HG03558 (cell line): ENCODE measurements at regions not wholly inside any gene's neighbourhood (a gene's known extent, or its start where the extent isn't known, plus 50 kb on each side); places are given as distances from the start of the nearest gene placed in this dataset.

ENCODE experiments used
- ATAC-seq: cut with Tn5 transposase; IDR thresholded peaks from one replicate; pipeline ENCODE4 v1.9.1; 2021; ENCODE audit warnings: moderate number of reproducible peaks; ENCODE audit not compliant: unreplicated experiment; ENCODE audit errors: extremely low read depth

DNA sequence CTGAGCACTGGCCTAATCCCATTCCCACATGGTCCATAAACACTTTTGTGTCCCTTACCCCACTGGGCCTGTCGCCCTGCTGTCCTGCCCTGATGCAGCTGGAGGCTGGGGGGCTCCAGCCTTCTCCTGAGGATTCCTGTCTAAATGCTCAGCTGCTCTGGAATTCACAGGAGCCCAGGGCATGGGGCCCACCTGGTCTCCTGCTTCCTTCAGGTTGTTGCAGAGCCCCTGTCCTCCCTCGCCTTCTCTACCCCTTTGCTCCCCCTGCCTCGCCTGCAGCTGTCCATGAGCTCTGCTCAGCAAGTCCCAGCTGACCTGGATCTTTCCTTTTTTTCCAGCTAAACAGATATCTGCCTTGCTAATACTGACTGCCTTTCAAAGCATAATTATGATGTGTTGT, 286.9 kb downstream of the XXYLT1 start:
- ATAC-seq, result no peak

- ATAC-seq, result no peak
These were observed 286.3 kb downstream of the XXYLT1 start for GRCh38 chr3:194984622-194985021.

- ATAC-seq, result no peak
These were observed 285.9 kb downstream of the XXYLT1 start for GRCh38 chr3:194985031-194985578.

- ATAC-seq, result no peak
These were observed 284.5 kb downstream of the XXYLT1 start for GRCh38 chr3:194986208-194987043.

DNA sequence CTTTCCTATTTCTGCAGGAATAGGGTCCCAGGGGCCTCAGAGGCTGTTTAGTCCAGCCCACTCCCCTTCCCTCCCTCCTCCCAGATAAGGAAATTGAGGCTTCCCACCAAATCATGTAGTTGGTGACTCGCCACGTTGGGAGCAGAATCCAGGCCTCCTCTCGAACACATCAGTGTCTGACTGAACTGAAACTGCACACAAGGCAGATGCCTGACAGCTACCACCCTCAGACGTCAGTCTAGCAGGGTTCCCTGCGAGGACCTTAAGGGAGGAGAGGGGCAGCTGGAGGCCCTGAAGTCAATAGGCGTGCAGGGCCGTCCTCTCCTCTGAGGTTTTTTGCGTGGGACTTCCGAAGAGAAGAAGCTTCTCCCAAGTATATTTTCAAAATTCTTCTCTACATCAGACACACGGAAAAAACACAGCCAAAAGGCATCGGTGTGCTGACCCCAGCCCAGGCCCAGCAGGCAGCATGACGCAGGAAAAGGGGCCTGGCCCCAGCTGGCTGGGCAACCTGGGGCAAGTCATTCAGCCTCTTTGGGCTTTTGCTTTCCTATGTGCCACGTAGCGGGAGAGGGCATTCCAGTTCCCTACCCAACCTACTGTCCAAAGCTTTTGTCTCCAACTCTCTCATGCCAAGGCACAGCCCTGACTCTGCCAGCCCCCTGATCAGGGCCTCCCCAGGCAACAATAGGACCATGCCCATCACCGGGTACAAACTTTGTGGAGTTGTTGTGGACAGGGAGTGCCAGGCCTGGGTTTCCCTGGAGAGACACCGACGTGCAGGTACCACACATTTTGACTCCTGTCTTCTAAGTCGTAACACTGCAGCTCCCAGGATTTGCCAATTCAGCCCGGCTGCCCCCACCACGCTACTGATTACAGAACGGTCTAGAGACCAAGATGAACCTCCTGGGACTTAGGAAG, 283.1 kb downstream of the XXYLT1 start:
- no peak for ATAC-seq

GRCh38 chr3:194988495-194989165, 282.3 kb downstream of the XXYLT1 start:
- no peak for ATAC-seq

DNA sequence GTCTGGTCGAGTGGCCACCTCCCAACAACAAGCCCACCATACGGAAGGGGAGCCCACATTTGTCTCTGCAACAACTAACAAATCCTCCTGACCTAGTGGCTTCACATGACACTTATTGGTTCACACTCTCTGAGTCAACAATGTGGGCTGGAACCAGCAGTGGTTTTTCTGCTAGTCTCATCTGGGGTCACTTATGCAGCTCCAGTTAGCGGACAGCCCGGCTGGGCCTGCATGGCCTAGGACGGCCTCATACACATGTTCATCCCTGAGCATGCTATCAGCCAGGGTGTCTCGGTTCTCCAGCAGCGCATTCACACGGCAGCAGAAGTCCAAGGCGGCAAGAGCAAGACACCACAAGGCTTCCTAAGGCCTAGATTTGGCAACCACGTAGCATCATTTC, 281.7 kb downstream of the XXYLT1 start:
- no peak for ATAC-seq

DNA sequence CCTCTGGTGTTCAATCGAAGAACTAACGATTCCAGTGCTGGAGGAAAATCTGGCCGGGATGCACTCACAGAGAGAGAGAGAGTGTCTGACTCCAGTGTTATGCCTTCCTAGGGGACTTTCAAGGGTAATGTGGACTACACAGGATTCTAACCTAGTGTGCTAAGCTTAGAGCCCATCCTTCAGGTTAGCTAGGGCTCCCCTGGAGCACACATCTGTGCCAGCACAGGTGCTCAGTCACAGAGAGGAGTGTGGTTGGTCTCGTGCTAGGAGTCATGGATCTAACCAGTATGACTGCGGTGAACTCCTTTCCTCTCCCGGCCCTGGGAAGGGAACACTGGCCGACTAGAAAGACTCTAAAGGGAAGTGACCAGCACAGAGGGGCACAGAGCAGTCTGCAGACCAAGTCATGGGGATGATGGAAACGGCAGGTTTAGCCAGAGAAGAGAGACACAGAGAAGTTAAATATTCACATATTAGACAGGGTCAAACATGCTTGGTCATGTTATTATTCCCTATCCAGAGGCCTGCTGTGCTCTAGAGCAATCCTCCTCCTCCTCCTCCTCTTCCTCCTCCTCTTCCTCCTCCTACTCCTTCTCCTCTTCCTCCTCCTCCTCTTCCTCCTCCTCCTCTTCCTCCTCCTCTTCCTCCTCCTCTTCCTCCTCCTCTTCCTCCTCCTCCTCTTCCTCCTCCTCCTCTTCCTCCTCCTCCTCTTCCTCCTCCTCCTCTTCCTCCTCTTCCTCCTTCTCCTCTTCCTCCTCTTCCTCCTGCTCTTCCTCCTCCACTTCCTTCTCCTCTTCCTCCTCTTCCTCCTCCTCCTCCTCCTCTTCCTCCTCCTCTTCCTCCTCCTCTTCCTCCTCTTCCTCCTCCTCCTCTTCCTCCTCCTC, 280.3 kb downstream of the XXYLT1 start:
- ATAC-seq, result no peak

DNA sequence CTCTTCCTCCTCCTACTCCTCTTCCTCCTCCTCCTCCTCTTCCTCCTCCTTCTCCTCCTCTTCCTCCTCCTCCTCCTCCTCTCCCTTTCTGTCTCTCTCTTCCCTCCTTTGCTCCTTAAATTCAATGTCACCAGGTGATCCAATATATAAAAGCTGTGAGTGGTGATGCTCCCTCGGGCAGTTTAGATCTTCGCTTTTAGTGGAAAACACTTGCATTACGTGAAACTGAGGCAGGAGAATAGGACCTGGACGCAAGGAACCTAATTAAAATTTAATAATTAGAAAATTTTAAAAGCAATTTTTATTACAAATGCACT, 279.7 kb downstream of the XXYLT1 start:
- ATAC-seq, result no peak

- no peak for ATAC-seq
These were observed 277.1 kb downstream of the XXYLT1 start for GRCh38 chr3:194993896-194994295.

DNA sequence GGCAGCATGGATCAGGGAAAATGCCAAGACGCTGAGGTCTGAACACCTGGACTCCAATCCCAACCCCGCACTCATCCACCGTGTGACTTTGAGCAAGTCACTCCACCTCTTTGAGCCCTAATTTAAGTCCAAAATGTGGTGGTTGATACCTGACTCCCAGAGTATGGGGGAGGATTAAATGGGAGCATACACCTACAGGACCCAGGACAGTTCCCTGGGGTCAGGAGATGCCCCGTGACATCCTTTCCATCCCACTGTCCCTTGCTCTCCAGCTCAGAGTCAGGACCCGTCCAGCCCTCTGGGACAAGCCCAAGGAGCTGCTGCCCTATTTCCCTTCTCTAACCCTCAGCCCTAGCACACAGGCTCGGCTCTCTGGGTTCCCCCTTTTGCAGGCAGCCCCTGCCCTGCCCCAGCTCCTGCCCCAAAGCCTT, 276.4 kb downstream of the XXYLT1 start:
- no peak for ATAC-seq

- no peak for ATAC-seq
These were observed 275.6 kb downstream of the XXYLT1 start for GRCh38 chr3:194995334-194995733.

GRCh38 chr3:194995922-194996321, 275.0 kb downstream of the XXYLT1 start:
- ATAC-seq, result no peak

DNA sequence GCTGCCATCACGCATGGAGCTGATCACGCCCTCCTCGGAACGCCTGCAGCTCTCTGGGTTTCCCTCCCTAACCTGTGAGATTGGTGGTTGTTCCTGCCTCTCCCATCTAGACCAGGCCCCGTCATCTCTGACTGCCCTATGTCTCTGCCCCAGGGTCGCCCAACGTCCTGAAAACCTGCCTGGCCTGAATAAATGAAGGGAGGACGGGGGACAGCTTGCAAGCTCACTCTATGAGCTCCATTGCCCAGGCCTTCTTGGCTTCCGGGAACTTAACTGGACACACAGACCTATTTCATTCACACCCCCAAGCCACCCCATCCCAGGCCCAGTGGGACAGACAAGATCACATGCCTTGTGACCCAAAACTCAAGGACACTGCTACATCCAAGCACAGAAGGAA, 274.2 kb downstream of the XXYLT1 start:
- ATAC-seq, result no peak

- no peak for ATAC-seq
These were observed 272.5 kb downstream of the XXYLT1 start for GRCh38 chr3:194998417-194998816.

DNA sequence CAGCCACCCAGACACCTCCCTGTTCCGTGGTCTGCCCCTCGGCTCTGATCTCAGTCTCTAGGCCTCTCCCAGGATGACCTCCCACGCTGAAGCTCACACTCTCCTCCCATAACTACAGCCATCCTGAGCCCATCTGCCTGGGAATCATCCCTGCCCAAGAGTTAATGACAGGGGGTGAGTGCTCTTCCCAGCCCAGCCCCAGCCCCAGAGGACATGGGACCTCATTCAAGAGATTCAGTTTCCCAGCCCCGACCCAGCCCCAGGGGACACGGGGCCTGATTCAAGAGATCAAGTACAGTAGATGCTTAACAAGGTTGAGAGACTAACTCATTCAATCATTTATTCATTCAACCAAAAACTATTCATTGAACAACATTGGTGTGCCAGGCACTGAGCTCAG, 272.0 kb downstream of the XXYLT1 start:
- no peak for ATAC-seq

DNA sequence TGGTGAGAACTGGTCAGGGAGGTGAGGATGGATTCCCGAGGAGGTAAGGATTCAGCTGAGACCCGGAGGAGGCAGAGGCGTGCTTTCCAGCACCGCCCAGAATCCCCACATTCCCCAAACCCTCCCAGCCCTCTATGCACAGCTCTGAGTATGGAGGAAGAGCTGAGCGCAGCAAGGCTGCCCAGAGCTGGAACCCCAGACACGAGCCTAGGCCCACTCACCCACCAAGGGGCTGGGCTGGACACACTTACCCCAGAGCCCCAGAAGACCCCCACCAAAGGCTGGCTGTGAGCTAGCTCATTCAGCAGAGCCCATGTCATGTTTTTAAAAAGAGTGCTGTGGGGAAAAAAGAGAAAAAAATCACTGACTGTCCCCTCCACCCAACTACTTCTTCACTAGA, 271.5 kb downstream of the XXYLT1 start:
- ATAC-seq, result no peak

DNA sequence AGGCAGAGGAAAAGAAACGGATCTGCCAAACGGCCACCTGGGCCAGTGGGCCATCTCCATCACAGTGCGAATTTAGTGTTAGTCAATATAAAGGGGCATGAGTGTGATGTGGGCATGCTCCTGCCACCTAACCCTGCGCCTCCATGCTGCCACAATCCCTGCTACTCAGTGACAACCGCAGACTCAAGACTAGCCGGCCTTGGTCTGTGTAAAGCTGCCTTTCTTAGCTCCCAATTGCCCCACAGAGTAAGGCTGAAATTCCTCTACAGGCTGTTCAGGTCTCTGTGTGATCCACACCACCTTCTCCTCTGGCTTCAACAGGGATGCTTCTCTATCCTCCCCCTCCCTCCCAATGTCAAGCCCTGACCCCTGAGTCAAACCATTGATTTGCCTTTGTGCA, 269.7 kb downstream of the XXYLT1 start:
- ATAC-seq, result no peak

DNA sequence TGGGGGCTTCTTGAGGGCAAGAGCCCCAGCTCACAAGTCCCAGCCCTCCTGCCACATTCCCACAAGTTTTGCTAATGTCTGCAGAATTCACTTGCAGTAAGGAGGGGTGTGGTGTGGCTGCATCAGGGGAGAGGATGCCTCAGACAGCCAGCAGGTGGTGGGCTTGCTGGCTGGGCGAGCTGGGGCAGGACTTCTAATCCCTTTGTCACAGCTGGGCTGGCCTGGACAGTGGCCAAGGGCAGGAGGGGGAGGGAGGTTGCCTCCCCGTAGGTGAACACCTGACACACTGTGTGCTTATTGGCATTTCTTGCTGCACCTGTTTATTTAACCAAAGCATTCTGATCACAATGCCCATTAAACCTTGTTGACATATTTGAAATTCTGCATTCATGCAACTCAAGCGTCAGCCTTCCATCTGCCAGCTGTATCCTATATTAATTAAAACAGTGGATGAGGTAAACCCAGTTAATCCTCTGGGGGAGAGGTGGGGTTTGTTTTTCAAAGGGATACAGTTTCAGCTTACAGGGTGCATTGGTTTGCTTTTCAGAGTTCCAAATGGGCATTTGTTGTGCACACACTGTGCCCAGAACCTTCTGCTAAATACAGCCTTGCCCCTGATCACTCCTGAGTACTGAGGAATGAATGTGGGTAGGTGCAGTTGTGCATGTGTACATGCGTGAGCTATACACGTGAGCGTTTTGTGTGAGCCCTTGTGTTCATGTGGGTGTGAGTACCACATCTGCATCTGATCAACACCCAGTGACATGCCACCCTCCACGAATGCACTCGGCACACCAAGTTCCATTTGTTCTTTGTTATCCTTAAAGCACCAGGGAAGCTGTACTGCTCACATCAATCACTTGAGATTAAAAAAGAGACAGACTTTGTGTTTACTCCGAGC, 268.7 kb downstream of the XXYLT1 start:
- ATAC-seq, result no peak
